GM23338 (cell line): ENCODE measurements at regions not wholly inside any gene's neighbourhood (a gene's known extent, or its start where the extent isn't known, plus 50 kb on each side); places are given as distances from the start of the nearest gene placed in this dataset.
"Not testable (repeated sequence)": the region's sequence is repeated elsewhere in the genome, so short reads cannot be mapped to it uniquely, and the experiment has no call there.

ENCODE experiments used
- ATAC-seq: fragments of 200-7000 bp; cut with Tn5 transposase; 3 replicates; pipeline ENCODE4 v1.9.1; 2020
- DNase-seq: peaks from one replicate; pipeline ENCODE4 v3.0.0-alpha.2; 2015; ENCODE audit warnings: low spot score
- H2AFZ ChIP-seq: fragments of 200-600 bp; sonication (generic); 2 replicates; pipeline ENCODE4 v1.8.0; 2016; ENCODE audit warnings: antibody characterized with exemption, mild to moderate bottlenecking, moderate library complexity
- H3F3A ChIP-seq: fragments of 200-600 bp; sonication (generic); replicated peaks from 2 replicates; pipeline ENCODE4 v1.8.0; 2017; ENCODE audit warnings: antibody characterized with exemption, mixed run types, low read depth
- H3K27ac ChIP-seq: fragments of 200-600 bp; sonication (generic); 2 replicates; pipeline ENCODE4 v1.6.1; 2016; ENCODE audit warnings: low read depth
- H3K27me3 ChIP-seq: fragments of 200-600 bp; sonication (generic); 2 replicates; pipeline ENCODE4 v1.8.0; 2016; ENCODE audit warnings: mild to moderate bottlenecking, mixed run types, moderate library complexity; ENCODE audit not compliant: insufficient read depth
- H3K36me3 ChIP-seq: fragments of 200-600 bp; sonication (generic); 2 replicates; pipeline ENCODE4 v1.8.0; 2016; ENCODE audit warnings: mild to moderate bottlenecking; ENCODE audit not compliant: insufficient read depth
- H3K4me1 ChIP-seq: fragments of 200-600 bp; sonication (generic); 2 replicates; pipeline ENCODE4 v1.8.0; 2016; ENCODE audit warnings: mild to moderate bottlenecking, moderate library complexity; ENCODE audit not compliant: insufficient read depth
- H3K4me2 ChIP-seq: fragments of 200-600 bp; sonication (generic); 2 replicates; pipeline ENCODE4 v1.7.1; 2017; ENCODE audit warnings: mixed run types
- H3K4me3 ChIP-seq: fragments of 200-600 bp; sonication (generic); 2 replicates; pipeline ENCODE4 v1.6.1; 2016; ENCODE audit warnings: mixed run types
- H3K79me2 ChIP-seq: fragments of 200-600 bp; sonication (generic); replicated peaks from 2 replicates; pipeline ENCODE4 v1.8.0; 2017; ENCODE audit warnings: mild to moderate bottlenecking; ENCODE audit not compliant: insufficient read depth
- H3K9me2 ChIP-seq: fragments of 200-600 bp; sonication (generic); 2 replicates; pipeline ENCODE4 v1.8.0; 2017; ENCODE audit not compliant: insufficient read depth
- H4K20me1 ChIP-seq: fragments of 200-600 bp; sonication (generic); replicated peaks from 2 replicates; pipeline ENCODE4 v1.8.0; 2017; ENCODE audit warnings: mild to moderate bottlenecking; ENCODE audit not compliant: insufficient read depth
- H3K27ac Mint-ChIP-seq: 2 replicates; pipeline ENCODE4 v1.8.0; 2020; ENCODE audit warnings: inconsistent platforms, mild to moderate bottlenecking, moderate library complexity, mixed read lengths
- H3K27me3 Mint-ChIP-seq: 3 replicates; pipeline ENCODE4 v1.8.0; 2022; ENCODE audit warnings: low read depth, mild to moderate bottlenecking, moderate library complexity, mixed read lengths, inconsistent platforms; ENCODE audit not compliant: insufficient read depth, poor library complexity
- H3K36me3 Mint-ChIP-seq: 3 replicates; pipeline ENCODE4 v1.8.0; 2021; ENCODE audit warnings: low read depth, mild to moderate bottlenecking, inconsistent platforms, moderate library complexity, mixed read lengths
- H3K4me1 Mint-ChIP-seq: 3 replicates; pipeline ENCODE4 v1.8.0; 2020; ENCODE audit warnings: mild to moderate bottlenecking, inconsistent platforms, mixed read lengths
- H3K4me3 Mint-ChIP-seq: 3 replicates; pipeline ENCODE4 v1.8.0; 2021; ENCODE audit warnings: moderate library complexity, mild to moderate bottlenecking, inconsistent platforms, mixed read lengths
- H3K9me3 Mint-ChIP-seq: 3 replicates; pipeline ENCODE4 v1.8.0; 2020; ENCODE audit warnings: moderate library complexity, mild to moderate bottlenecking, inconsistent platforms, mixed read lengths
- CREB1 ChIP-seq: fragments of 250-450 bp; sonication (Bioruptor Pico); IDR thresholded peaks from 2 replicates; pipeline ENCODE4 v1.5.0; 2020; ENCODE audit warnings: low read depth, mild to moderate bottlenecking, moderate library complexity
- EZH2 ChIP-seq: fragments of 200-600 bp; sonication (generic); IDR thresholded peaks from one replicate; pipeline ENCODE4 v1.8.0; 2017; ENCODE audit warnings: antibody characterized with exemption, mild to moderate bottlenecking, low read depth; ENCODE audit not compliant: unreplicated experiment
- EZH2phosphoT487 ChIP-seq: fragments of 200-600 bp; sonication (generic); IDR thresholded peaks from one replicate; pipeline ENCODE4 v1.8.1; 2018; ENCODE audit warnings: antibody characterized with exemption; ENCODE audit not compliant: unreplicated experiment
- JUNB ChIP-seq: IDR thresholded peaks from one replicate; pipeline ENCODE4 v1.6.1; 2016; ENCODE audit warnings: antibody characterized with exemption; ENCODE audit not compliant: unreplicated experiment
- NANOG ChIP-seq: IDR thresholded peaks from 2 replicates; pipeline ENCODE4 v1.6.1; 2016; ENCODE audit warnings: antibody characterized with exemption, borderline replicate concordance
- POLR2AphosphoS5 ChIP-seq: IDR thresholded peaks from 2 replicates; pipeline ENCODE4 v1.6.1; 2016; ENCODE audit warnings: antibody characterized with exemption, low read depth
- STAT1 ChIP-seq: IDR thresholded peaks from one replicate; pipeline ENCODE4 v1.6.1; 2016; ENCODE audit warnings: antibody characterized with exemption; ENCODE audit not compliant: unreplicated experiment
- ZNF114 ChIP-seq: fragments of 250-450 bp; sonication (Bioruptor Pico); IDR thresholded peaks from 2 replicates; pipeline ENCODE4 v1.5.0; 2020; ENCODE audit warnings: mild to moderate bottlenecking, moderate library complexity
- ZNF331 ChIP-seq: fragments of 250-450 bp; sonication (Bioruptor Pico); IDR thresholded peaks from 2 replicates; pipeline ENCODE4 v1.5.0; 2020; ENCODE audit warnings: low read depth, mild to moderate bottlenecking, moderate library complexity
- TF ChIP-seq, protein P1 (sequence below): IDR thresholded peaks from one replicate; pipeline ENCODE4 v1.6.1; 2018; ENCODE audit warnings: antibody characterized with exemption; ENCODE audit not compliant: unreplicated experiment
- TF ChIP-seq, protein P2 (sequence below), 2 experiments: fragments of 200-600 bp in 1 of 2; sonication (generic) in 1 of 2; conservative IDR thresholded peaks; 2 replicates each; pipeline versions ENCODE4 v1.5.1 to v1.6.1; 2016 to 2017; ENCODE audit warnings: antibody characterized with exemption in 2 of 2, low read depth in 2 of 2, mild to moderate bottlenecking in 2 of 2, moderate library complexity in 1 of 2
- TF ChIP-seq, protein P3 (sequence below): IDR thresholded peaks from 2 replicates; pipeline ENCODE4 v1.6.1; 2016; ENCODE audit warnings: antibody characterized with exemption

GRCh38 chr2:175593686-175594525 is 408.2 kb downstream of the LNPK start:
- not testable (repeated sequence) for H3F3A ChIP-seq, ATAC-seq, H2AFZ ChIP-seq, H3K79me2 ChIP-seq, H3K27me3 ChIP-seq, H3K9me2 ChIP-seq, H4K20me1 ChIP-seq, DNase-seq, H3K27me3 Mint-ChIP-seq, H3K9me3 Mint-ChIP-seq, H3K36me3 ChIP-seq, H3K36me3 Mint-ChIP-seq
- H3K4me3 Mint-ChIP-seq, result peak overlapping the region; percentile 64
- H3K4me2 ChIP-seq, result peak overlapping the region; percentile 22
- peak overlapping the region; percentile 52 for H3K4me3 ChIP-seq
- peaks cover 18% of the 10 kb centered on the region for H3K4me1 ChIP-seq
- H3K27ac Mint-ChIP-seq, result peak overlapping the region; percentile 92; the same call in 1 of the 2 replicates
- peaks cover 14% of the 10 kb centered on the region; the same call in 2 of the 3 replicates for H3K4me1 Mint-ChIP-seq
- H3K27ac ChIP-seq, result peak overlapping the region; percentile 15; the same call in 1 of the 2 replicates

DNA sequence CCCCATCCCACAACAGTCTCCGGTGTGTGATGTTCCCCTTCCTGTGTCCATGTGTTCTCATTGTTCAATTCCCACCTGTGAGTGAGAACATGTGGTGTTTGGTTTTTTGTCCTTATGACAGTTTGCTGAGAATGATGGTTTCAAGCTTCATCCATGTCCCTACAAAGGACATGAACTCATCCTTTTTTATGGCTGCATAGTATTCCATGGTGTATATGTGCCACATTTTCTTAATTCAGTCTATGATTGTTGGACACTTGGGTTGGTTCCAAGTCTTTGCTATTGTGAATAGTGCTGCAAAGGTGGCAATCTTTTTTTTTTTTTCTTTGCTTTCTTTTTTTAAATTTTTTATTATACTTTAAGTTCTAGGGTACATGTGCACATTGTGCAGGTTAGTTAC is 406.7 kb upstream of the ATP5MC3 start:
- H3K27me3 Mint-ChIP-seq, H4K20me1 ChIP-seq, H3K4me3 Mint-ChIP-seq, H3K9me2 ChIP-seq, H3F3A ChIP-seq, H3K27me3 ChIP-seq, H3K36me3 Mint-ChIP-seq, H3K27ac Mint-ChIP-seq, H3K9me3 Mint-ChIP-seq, H3K4me2 ChIP-seq, ATAC-seq, H3K79me2 ChIP-seq, H3K4me3 ChIP-seq, H2AFZ ChIP-seq, H3K36me3 ChIP-seq, DNase-seq, H3K4me1 Mint-ChIP-seq, H3K4me1 ChIP-seq, H3K27ac ChIP-seq: not testable (repeated sequence)

GRCh38 chr2:175585496-175585895 is 404.0 kb upstream of the ATP5MC3 start:
- no peaks in the 10 kb centered on the region for H3K79me2 ChIP-seq
- Mint-ChIP-seq H3K27ac (no peak overlapping the region), H3K4me3 (no peak overlapping the region), H3K36me3 (no peaks in the 10 kb centered on the region), H3K9me3 (no peaks in the 10 kb centered on the region), H3K4me1 (peaks cover 3% of the 10 kb centered on the region), H3K27me3 (peaks cover 2% of the 10 kb centered on the region)
- ATAC-seq, result no peak
- H3K4me2 ChIP-seq, result no peak overlapping the region
- no peaks in the 10 kb centered on the region for H4K20me1 ChIP-seq
- H2AFZ ChIP-seq, result no peak overlapping the region
- H3K9me2 ChIP-seq, result 0 out of 2 replicates have a peak, but pooled peaks cover 4% of the 10 kb centered on the region
- H3K4me1 ChIP-seq, result peaks cover 1% of the 10 kb centered on the region; the same call in 1 of the 2 replicates
- no peak for DNase-seq
- no peaks in the 10 kb centered on the region for H3F3A ChIP-seq
- H3K36me3 ChIP-seq, result no peaks in the 10 kb centered on the region
- no peaks in the 10 kb centered on the region for H3K27me3 ChIP-seq
- H3K27ac ChIP-seq, result no peak overlapping the region
- H3K4me3 ChIP-seq, result no peak overlapping the region
- no peak for TF ChIP-seq POLR2AphosphoS5
- no peak for TF ChIP-seq JUNB
- no peak for TF ChIP-seq NANOG
- no peak for TF ChIP-seq CREB1 (CRISPR knock-in tag)
- TF ChIP-seq EZH2phosphoT487, result no peak
- TF ChIP-seq EZH2, result no peak
- no peak for TF ChIP-seq STAT1
- TF ChIP-seq, protein P1, sequence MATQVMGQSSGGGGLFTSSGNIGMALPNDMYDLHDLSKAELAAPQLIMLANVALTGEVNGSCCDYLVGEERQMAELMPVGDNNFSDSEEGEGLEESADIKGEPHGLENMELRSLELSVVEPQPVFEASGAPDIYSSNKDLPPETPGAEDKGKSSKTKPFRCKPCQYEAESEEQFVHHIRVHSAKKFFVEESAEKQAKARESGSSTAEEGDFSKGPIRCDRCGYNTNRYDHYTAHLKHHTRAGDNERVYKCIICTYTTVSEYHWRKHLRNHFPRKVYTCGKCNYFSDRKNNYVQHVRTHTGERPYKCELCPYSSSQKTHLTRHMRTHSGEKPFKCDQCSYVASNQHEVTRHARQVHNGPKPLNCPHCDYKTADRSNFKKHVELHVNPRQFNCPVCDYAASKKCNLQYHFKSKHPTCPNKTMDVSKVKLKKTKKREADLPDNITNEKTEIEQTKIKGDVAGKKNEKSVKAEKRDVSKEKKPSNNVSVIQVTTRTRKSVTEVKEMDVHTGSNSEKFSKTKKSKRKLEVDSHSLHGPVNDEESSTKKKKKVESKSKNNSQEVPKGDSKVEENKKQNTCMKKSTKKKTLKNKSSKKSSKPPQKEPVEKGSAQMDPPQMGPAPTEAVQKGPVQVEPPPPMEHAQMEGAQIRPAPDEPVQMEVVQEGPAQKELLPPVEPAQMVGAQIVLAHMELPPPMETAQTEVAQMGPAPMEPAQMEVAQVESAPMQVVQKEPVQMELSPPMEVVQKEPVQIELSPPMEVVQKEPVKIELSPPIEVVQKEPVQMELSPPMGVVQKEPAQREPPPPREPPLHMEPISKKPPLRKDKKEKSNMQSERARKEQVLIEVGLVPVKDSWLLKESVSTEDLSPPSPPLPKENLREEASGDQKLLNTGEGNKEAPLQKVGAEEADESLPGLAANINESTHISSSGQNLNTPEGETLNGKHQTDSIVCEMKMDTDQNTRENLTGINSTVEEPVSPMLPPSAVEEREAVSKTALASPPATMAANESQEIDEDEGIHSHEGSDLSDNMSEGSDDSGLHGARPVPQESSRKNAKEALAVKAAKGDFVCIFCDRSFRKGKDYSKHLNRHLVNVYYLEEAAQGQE, result no peak
- TF ChIP-seq, protein P2, sequence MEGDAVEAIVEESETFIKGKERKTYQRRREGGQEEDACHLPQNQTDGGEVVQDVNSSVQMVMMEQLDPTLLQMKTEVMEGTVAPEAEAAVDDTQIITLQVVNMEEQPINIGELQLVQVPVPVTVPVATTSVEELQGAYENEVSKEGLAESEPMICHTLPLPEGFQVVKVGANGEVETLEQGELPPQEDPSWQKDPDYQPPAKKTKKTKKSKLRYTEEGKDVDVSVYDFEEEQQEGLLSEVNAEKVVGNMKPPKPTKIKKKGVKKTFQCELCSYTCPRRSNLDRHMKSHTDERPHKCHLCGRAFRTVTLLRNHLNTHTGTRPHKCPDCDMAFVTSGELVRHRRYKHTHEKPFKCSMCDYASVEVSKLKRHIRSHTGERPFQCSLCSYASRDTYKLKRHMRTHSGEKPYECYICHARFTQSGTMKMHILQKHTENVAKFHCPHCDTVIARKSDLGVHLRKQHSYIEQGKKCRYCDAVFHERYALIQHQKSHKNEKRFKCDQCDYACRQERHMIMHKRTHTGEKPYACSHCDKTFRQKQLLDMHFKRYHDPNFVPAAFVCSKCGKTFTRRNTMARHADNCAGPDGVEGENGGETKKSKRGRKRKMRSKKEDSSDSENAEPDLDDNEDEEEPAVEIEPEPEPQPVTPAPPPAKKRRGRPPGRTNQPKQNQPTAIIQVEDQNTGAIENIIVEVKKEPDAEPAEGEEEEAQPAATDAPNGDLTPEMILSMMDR (conservative IDR thresholded peaks at IDR 0.05; ENCODE audit: low read depth in 2 of 2), result no peak
- TF ChIP-seq, protein P3, sequence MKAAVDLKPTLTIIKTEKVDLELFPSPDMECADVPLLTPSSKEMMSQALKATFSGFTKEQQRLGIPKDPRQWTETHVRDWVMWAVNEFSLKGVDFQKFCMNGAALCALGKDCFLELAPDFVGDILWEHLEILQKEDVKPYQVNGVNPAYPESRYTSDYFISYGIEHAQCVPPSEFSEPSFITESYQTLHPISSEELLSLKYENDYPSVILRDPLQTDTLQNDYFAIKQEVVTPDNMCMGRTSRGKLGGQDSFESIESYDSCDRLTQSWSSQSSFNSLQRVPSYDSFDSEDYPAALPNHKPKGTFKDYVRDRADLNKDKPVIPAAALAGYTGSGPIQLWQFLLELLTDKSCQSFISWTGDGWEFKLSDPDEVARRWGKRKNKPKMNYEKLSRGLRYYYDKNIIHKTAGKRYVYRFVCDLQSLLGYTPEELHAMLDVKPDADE, result no peak
- no peak for TF ChIP-seq ZNF331 (CRISPR knock-in tag)
- no peak for TF ChIP-seq ZNF114 (CRISPR knock-in tag)
